ENCODE measurements at regions not wholly inside any gene's neighbourhood (a gene's known extent, or its start where the extent isn't known, plus 50 kb on each side); places are given as distances from the start of the nearest gene placed in this dataset.

DNA sequence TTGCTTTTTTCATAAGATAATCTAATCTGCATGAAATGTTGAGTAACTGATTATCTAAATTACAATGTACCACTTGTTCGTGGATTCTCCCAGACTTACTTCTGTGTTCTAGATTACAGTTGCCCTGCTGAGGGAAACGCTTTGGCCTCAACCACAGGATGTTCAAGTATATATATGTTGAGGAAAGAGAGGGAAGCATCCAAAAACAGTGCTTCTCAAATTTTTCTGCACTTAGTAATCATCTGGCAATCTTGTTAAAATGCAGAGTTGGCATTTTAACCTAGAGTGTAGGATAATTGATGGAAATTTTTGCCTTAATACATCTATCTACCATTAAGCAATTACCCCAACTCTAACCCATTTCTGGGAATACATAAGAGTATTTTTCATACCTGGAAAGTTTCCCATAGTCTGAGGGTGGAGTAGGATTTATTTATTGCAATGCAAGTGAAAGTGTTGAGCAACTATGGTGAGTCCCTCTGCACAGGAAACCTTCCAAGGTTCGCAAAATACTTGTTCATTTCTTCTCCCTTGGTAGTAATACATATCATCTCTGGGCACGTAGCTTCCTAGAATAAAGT is 59.6 kb upstream of the C1GALT1 start:
- peak; percentile 83 for DNase-seq

GRCh38 chr7:7125963-7126362 is 56.4 kb upstream of the C1GALT1 start:
- DNase-seq: no peak

- no peak for DNase-seq
These were observed 54.6 kb upstream of the C1GALT1 start for GRCh38 chr7:7127773-7128172.

- DNase-seq: no peak
These were observed 53.0 kb upstream of the C1GALT1 start for GRCh38 chr7:7129381-7129780.

- DNase-seq: no peak
These were observed 51.1 kb upstream of the C1GALT1 start for GRCh38 chr7:7131273-7131672.

Measured in fibroblast of skin of right quadriceps (primary cell).